GM19468 (cell line): ENCODE measurements at regions not wholly inside any gene's neighbourhood (a gene's known extent, or its start where the extent isn't known, plus 50 kb on each side); places are given as distances from the start of the nearest gene placed in this dataset.

ENCODE experiments used
- ATAC-seq: cut with Tn5 transposase; IDR thresholded peaks from one replicate; pipeline ENCODE4 v1.9.1; 2021; ENCODE audit warnings: mild to moderate bottlenecking, moderate library complexity, moderate number of reproducible peaks; ENCODE audit not compliant: unreplicated experiment; ENCODE audit errors: extremely low read depth

DNA sequence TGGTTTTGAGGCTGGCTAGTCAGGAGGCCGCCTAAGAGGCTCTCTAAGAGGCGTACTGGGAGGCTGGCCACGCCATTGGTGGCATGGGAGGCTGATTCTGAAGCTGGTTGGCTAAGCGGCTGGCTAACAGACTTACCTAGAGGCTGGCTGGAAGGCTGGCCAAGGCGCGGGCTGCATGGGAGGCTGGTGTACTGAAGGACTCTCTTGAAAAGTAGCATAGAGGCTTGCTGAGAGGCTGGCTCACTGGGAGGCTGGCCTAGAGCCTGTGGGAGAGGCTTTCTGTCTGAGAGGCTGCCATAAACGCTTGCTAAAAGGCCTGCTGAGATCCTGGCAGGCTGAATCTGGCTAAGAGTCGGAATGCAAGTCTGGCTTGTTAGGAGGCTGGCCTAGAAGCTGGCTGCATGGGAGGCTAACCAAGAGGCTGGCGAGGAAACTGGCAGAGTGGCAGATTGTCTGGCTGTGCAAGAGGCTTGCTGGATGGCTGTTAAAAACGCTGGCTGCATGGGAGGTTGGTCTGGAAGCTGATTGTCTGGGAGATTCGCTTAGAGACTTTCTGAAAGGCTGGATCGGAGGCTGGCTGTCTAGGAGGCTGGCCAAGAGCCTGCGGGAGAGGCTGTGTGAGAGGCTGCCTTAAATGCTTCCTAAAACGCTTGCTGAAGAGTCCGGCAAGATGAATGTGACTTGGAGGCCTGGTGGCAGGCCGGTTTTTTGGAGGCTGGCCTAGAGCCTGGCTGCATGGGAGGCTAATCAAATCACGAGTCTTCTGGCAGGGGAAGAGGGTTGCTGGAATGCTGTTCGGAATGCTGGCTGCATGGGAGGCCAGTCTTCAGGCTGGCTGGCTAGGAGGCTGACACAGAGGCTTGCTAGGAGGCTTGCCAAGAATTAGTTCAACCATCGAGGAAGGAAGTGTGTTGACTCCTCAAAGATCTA, 134.2 kb downstream of the OR13A1 start:
- no peak for ATAC-seq

DNA sequence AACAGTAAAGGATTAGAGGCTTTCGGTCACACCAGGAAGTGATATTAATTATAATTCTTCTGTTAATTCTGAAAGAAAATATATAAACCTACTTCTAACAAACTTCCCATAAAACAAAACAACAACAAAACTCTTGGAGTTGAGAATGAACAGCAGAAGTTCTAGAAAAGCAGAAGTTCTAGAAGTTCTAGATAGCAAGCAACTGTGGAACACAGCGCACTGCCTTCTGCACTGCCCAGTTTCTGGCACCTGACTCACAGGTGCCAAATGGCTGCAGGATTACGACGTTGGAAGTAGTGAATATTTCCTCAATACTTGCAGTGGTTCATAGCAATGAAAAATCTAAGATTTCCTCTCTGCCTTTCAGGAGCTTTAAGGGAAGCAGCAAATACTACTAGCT, 132.2 kb downstream of the OR13A1 start:
- no peak for ATAC-seq

DNA sequence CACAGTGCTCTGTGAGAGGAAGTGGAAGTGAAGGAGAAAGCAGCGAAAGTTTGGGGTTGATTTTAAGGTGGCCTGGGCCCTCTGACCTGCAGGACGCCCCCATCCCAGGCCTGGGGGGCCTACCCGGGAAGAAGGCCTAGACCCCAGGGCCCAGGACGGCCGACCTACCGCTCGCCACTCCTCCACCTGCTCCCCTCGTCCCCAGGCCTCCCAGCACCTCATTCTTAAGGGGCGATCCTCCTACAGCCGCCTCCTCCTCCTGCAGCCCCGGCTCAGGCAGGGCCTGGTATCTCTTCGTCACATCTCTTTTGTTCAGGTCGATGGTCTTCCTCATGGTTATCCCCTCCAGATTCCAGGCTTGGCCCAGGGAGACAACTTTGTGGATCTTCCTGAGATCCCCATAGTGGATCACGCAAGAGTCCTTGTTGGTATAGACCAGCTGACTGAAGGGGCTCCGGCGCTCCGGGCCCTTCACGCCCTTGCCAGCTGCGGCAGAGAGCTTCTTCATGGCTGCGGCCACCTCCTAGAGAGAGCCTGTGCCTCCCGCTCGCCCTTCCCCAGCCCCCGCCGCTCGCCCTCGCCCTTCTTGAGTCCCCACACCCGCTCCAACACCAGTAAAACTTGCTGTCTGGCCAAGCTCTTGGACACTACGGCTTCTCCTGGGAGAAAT, 117.5 kb downstream of the OR13A1 start:
- no peak for ATAC-seq

DNA sequence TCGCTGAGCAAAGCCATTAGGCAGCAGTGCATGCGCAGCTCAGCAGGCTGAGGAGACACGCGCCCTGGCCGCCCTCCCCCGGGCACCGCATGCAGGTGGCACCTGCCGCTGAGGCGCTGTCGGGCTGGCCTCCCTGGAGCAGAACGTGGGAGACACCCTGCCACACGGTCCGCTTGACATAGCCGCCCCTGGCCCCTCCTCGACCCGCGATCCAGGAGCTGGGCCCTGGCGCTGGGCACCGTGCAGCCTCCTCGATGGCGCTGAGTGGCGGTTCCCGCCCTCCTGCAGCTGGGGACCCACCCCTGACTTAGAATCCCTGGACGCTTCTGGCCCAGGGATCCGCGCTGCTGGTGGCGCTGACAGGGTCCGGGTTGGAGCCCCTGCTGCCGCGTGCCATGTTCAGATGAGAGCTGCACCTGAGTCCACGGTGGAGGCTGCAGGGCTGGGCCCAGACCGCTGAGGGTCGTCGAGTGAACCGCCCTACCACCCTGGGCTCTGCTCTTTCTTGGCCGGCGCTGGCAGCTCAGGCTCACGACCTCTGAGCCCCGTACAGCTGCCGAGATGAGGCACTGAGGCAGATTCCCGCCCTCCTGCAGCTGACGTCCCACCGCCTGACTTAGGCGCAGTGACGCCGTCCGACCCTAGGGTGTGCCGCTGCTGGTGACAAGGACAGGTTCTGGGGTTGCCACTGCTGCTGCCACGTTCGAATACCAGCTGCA, 116.8 kb downstream of the OR13A1 start:
- no peak for ATAC-seq

DNA sequence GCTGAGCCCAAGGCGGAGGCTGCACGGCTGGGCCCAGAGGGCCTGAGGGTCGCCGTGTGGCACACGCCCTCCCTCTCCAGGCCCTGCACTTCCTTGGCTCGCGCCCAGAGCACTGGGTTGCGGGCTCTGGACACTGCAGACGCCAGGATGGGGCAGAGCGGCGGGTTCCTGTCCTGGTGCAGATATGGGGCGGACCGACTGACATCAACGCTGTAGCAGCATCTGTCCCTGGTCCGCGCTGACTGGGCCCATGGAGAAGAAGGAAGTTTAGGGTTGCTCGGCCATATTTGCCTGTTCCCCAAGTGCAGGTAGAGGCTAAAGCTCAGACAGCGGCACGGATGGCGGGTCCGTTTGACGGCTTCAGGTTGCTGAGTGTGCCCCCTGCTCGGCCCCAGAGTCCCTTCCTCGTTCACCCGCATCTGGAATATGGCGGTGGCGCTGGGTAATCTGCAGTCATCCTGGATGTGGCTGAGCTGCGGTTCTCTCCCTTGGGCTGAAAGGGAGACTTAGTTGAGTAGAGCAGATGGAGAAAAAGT, 116.1 kb downstream of the OR13A1 start:
- ATAC-seq: no peak

DNA sequence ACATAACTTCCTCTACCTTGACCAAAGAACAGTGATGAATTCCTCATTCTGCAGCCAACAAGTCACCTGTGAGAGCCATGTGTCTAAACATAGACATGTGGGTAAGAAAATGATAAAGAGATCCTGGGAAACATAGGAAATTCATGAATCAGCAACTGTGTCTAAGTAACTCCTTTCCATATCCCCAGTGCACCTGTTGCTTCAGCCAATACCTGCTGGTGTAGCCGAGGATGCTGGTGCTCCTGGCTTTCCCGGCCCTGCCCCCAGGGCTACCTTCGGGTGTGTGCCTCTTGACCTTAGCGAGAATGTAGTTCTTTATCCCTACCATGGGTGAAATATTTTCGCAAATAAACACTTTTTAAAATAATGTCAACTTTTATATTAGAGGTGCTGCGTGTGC, 114.1 kb downstream of the OR13A1 start:
- ATAC-seq: no peak

DNA sequence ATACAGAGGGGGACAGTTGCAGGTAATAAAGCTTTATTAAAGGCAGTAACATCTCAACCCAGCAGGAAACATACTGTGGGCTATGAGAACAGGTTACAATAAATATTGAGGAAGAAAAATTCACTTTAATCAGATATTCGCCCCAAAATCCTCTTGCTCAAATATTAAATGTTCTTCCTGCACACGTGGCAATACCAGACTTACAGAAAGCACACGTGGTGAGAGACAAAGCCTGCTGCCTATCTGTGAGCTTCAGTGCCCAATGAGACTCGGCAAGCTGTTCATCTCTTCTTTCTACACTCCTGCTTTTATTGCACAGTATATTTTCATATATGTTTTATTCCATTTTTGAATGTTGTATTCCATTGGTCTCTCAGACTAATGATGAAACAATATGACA, 113.2 kb downstream of the OR13A1 start:
- no peak for ATAC-seq

DNA sequence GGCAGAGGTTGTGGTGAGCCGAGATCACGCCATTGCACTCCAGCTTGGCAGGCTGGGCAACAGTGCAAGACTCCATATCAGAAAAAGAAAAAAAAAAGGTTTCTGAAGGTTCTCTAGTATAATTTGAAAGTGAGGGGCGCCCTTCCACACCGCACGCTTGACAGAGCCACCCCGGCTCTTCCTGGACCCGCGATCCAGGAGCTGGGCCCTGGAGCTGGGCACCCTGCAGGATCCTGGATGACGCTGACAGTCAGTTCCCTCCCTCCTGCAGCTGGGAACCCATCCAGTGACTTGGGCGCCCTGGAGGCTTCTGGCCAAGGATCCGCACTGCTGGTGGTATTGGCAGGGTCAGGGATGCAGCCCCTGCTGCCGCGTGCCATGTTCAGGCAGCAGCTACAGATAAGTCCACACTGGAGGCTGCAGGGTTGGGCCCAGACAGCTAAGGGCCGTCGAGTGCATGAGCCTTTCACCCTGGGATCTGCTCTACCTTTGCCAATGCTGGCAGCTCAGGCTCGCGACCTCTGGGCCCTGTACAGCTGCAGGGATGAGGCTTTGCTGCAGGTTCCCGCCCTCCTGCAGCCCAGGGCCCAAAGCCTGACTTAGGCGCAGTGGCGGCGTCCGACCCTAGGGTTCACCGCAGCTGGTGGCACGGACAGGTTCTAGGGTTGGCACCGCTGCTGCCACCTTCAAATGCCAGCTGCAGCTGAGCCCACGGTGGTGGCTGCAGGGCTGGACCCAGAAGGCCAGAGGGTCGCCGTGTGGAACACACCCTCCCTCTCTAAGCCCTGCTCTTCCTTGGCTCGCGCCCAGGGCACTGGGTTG, 110.2 kb downstream of the OR13A1 start:
- ATAC-seq: no peak

DNA sequence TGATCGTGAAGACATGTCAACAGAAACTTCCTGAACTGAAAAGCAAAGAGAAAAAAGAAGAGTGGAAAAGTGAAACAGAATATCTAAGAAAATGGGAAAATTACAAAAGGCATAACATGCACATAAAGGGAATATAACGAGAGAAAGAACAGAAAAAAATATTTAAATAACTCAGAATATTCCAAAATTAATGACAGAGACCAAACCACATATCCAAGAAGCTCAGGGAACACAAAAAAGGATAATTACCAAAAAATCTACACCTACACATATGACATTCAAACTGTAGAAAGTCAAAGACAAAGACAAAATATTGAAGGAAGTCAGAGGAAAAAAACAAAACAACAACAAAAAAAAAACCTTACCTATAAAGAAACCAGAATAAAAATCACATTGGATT, 105.5 kb downstream of the OR13A1 start:
- ATAC-seq: no peak

DNA sequence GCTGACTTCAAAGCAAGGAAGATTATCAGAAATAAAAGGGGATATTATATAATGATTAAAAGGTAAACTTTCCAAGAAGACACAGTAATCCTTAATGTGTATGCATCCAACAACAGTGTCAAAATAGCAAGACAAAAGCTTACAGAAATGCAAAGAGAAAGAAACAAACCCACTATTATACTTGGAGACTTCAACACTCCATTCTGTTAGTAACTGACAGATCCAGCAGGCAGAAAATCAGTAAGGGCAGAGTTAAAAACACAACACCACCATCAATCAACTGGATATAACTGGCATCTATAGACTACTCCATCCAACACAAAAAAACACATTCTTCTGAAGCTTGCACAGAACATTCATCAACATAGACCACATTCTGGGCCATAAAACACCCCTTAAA, 103.8 kb downstream of the OR13A1 start:
- ATAC-seq: no peak

DNA sequence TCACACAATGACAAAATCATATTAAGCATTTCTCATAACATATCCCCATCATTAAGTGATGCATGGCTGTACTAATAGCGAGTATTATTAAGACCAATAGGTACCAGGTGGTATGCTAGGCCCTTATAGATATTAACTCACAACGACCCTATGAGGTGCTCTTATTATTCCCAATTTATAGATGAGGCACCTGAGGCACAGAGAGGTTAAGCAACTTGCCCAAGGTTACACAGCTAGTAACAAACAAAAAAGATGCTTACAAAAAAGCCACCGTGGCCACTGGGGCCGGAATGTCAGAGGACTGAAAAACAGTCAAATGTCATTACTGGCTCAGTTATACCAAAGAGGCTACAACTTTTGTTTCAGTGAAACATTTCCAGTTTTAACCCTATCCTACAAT, 96.0 kb downstream of the OR13A1 start:
- no peak for ATAC-seq

DNA sequence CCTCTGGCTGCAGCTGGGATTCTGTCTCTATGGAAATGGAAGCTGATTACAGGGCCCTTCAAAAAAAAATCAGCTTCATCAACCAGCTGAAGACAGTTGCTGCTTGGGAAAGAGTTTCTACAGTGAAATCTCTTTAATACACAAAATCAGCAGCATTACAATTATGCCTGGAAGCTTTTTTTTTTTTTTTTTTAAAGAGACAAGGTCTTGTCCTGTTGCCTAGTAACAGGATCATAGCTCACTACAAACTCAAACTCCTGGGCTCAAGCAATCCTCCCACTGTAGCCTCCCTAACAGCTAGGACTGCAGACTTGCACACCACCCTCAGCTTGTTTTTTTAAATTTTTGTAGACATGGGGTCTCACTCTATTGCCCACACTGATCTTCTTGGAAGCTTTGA, 94.5 kb downstream of the OR13A1 start:
- ATAC-seq: no peak

DNA sequence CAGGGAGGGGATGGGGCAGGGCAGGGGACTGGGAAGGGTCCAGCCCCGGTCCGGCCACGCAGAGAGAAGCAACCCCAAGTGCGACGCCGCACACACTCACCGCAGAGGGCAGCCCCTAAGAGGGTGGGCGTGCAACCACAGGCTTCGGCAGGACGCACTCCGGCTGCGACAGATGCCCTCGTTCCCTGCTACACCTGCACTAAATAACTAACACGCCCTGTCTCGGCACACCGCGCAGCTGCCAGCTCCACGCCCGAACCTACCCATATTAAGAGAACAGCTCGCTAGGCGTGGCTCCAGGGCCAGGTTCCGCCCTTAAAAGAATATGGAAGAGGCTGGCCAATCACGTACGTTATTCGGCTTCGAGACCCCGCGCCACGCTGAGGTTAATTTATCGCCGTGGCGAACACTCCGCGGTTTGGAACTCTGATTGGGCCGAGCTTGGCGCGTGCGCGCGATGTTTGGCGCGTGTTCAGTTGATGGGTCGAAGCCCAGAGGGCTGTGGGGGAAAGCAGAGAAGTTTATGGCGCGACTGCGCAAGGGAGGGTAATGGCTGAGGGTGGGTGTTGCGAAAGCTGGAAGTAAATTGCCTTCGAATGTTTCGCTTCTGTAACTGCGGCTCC, 91.1 kb downstream of the OR13A1 start:
- no peak for ATAC-seq

DNA sequence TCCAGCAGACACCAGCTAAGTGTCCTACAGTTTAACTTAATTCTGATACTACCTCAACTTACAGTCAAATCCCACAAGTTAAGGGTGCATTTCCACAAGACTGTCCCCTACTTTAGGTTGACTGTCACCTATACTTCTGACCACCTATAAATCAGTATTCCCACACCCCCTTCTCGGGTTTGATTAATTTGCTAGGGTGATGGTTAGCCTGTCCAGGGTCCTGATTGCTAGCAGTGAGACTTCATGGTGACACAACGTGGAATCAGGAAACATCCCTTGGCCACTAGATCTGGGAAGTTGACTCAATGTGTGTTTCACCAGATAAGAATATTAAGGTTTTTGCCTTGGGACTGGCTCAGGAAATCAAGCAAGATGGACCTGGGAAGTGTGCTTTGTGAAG, 88.4 kb downstream of the OR13A1 start:
- ATAC-seq: no peak

DNA sequence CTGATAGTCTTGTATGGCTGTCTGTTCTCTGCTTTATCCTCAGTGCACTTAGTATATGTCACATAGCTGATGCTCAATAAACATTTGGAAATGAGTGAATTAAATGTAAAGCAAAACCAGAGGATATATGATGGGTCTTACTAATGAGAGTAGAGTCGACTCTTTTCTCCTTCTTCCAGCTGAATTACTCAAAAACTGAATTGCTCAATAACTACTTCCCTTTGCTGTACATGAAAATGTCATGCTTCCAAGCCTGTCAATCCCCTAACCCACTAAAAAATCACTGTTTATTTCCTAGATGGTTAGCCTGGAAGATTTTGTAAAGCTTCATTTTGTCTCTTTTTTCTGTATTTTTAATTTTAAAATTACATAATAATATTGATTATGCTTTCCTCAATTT, 88.0 kb downstream of the OR13A1 start:
- no peak for ATAC-seq

DNA sequence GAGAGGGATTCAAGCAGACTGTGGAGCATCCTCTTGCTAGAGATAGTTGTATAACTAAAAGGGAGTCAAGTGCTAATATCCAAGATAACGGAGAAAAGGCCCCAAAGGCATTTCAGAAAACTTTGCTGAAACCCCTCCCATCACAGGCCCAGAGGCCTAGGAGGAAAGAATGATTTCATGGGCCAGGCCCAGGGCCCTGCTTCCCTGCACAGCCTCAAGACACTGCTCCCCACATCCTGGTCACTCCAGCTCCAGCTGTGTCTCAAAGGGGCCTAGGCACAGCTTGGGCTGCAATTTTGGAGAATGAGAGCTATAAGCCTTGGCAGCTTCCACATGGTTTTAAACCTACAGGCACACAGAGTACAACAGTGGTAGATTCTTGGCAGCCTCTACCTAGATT, 85.6 kb downstream of the OR13A1 start:
- ATAC-seq: no peak

DNA sequence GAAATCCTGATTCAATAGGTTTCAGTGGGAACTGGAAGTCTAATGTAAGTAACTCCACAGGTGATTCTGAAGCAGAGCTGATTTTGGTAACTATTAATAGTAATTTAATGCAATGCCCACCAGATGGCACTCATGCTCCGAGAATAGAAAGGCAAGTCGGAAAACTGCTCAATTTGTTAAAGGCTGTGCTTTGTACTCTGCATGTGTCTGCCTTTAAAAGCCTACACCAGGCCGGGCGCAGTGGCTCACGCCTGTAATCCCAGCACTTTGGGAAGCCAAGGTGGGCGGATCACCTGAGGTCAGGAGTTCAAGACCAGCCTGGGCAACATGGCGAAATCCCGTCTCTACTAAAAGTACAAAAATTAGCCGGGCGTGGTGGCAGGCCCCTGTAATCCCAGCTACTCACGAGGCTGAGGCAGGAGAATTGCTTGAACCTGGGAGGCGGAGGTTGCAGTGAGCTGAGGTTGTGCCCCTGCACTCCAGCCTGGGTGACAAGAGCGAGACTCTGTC, 80.1 kb downstream of the OR13A1 start:
- peak; percentile 39 for ATAC-seq

DNA sequence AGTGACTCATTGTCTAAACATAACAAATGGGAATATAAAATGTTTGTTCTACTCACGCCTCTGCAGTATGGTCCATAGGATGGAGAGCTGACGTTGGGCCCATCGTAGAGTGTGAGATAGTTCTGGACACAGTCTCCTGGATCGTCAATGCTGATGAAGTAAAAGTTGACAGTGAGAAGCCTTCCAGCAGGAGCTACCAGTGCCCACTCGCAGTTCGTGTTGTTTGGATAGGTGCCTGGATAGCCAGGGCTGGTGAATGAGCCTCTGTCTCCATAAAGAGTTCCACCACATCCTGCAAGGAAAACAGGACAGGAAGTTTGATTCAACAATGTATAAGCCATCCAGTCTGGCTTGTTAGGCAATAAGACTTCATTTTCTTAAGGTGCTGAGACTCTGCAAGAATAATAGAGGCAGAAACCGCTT, 79.6 kb downstream of the OR13A1 start:
- no peak for ATAC-seq

DNA sequence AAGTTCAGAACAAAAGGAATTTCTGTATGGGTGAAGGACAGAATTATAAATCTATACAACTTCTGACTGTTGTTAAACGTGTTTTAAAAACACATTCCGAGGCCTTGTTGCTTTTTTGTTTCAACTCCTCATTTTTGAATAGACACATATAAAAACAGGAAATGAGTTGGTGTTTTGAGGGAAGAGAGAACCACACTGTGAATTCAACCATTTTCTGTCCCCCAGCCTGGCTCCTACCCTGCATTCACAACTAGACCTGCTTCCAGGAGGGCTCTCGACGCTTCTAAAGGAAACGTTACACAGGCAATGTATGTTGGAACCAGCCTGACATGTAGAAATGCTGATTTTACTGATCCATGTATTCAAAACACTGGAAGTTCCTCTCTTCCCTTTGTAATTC, 76.5 kb downstream of the OR13A1 start:
- no peak for ATAC-seq
